ENCODE measurements at regions not wholly inside any gene's neighbourhood (a gene's known extent, or its start where the extent isn't known, plus 50 kb on each side); places are given as distances from the start of the nearest gene placed in this dataset.
"Not testable (repeated sequence)": the region's sequence is repeated elsewhere in the genome, so short reads cannot be mapped to it uniquely, and the experiment has no call there.

DNA sequence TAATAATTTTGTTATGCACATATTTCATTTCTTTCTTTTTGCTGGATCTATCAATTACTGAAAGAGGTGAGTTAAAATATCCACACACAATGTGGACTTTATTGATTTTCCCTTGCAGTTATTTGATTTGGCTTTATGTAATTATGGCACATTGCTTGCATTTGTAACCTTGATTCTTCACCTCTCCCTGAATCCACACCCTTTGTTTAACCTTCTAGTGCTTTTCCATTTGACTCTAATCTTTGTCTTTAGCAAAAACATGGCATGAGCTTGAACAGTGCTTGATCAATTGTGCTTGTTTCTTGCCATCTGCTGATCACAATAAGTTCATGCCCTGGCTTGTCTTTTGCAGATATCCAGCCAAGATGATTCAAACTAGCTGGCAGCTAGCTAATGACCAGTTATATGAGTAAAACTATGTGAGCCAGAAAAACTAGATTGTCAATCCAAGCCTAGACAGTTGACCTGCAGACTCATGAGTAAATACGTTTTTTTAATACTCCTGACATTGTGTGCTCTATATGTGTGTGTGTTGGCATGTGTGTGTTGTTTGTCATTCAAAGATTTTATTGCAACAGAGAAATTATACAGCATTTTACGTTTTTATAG lies 899.2 kb downstream of the NCAM2 start:
- no peaks in the 10 kb centered on the region for H3K27me3 ChIP-seq (ENCODE audit: low read length)
- H3K27ac ChIP-seq (ENCODE audit: low read depth, low read length): no peak overlapping the region
- no peak overlapping the region for H2AFZ ChIP-seq (ENCODE audit: low read depth, low read length, severe bottlenecking)
- no peaks in the 10 kb centered on the region for H3F3A ChIP-seq (ENCODE audit: insufficient read depth)
- peaks cover 15% of the 10 kb centered on the region; the same call in 1 of the 2 replicates for H3K9me3 ChIP-seq (ENCODE audit: insufficient read depth, low read length)
- no peak overlapping the region for H3K4me2 ChIP-seq (ENCODE audit: low read depth, low read length, poor library complexity, severe bottlenecking)
- H3K4me3 ChIP-seq (ENCODE audit: insufficient read depth, low read length, poor library complexity, severe bottlenecking): no peak overlapping the region
- no peaks in the 10 kb centered on the region for H3K79me2 ChIP-seq (ENCODE audit: insufficient read depth, low read length)
- H3K36me3 ChIP-seq (ENCODE audit: low read length): 0 out of 2 replicates have a peak, but pooled peaks cover 7% of the 10 kb centered on the region
- H3K9me2 ChIP-seq (replicated peaks; ENCODE audit: insufficient read depth, low read length): no peaks in the 10 kb centered on the region
- no peak for TF ChIP-seq EZH2phosphoT487 (conservative IDR thresholded peaks at IDR 0.05; ENCODE audit: low read length)
- TF ChIP-seq, protein P1, sequence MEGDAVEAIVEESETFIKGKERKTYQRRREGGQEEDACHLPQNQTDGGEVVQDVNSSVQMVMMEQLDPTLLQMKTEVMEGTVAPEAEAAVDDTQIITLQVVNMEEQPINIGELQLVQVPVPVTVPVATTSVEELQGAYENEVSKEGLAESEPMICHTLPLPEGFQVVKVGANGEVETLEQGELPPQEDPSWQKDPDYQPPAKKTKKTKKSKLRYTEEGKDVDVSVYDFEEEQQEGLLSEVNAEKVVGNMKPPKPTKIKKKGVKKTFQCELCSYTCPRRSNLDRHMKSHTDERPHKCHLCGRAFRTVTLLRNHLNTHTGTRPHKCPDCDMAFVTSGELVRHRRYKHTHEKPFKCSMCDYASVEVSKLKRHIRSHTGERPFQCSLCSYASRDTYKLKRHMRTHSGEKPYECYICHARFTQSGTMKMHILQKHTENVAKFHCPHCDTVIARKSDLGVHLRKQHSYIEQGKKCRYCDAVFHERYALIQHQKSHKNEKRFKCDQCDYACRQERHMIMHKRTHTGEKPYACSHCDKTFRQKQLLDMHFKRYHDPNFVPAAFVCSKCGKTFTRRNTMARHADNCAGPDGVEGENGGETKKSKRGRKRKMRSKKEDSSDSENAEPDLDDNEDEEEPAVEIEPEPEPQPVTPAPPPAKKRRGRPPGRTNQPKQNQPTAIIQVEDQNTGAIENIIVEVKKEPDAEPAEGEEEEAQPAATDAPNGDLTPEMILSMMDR (IDR thresholded peaks at IDR 0.05; ENCODE audit: insufficient read depth, low read length, poor library complexity, severe bottlenecking): no peak
- no peaks in the 10 kb centered on the region for H4K20me1 ChIP-seq (ENCODE audit: low read depth, low read length)
- no peak overlapping the region for H3K9ac ChIP-seq (ENCODE audit: low read length)

DNA sequence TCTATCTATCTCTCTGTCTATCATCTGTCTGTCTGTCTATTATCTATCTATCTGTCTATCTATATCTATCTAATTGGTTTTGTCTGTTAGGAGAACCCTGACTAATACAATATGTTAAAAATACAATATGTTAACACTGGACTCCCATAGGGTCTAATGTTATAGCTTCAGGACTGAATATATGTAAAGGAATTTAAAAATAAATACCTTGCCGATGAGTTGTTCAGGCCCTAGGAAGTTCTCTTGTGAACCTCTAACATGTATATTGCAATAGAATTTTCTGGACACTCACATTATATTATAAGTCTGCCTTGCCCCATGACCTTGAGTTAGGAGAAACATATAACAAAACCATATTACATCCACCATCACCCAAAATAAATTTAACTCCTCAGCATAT lies 900.6 kb downstream of the NCAM2 start:
- H3K9ac ChIP-seq (ENCODE audit: low read length): no peak overlapping the region
- H3F3A ChIP-seq (ENCODE audit: insufficient read depth): no peaks in the 10 kb centered on the region
- H3K36me3 ChIP-seq (ENCODE audit: low read length): no peaks in the 10 kb centered on the region
- H3K27ac ChIP-seq (ENCODE audit: low read depth, low read length): no peak overlapping the region
- peaks cover 9% of the 10 kb centered on the region; the same call in 1 of the 2 replicates for H3K9me3 ChIP-seq (ENCODE audit: insufficient read depth, low read length)
- no peak overlapping the region for H2AFZ ChIP-seq (ENCODE audit: low read depth, low read length, severe bottlenecking)
- no peaks in the 10 kb centered on the region for H4K20me1 ChIP-seq (ENCODE audit: low read depth, low read length)
- no peak overlapping the region for H3K4me2 ChIP-seq (ENCODE audit: low read depth, low read length, poor library complexity, severe bottlenecking)
- H3K79me2 ChIP-seq (ENCODE audit: insufficient read depth, low read length): no peaks in the 10 kb centered on the region
- H3K27me3 ChIP-seq (ENCODE audit: low read length): no peaks in the 10 kb centered on the region
- no peak overlapping the region for H3K4me3 ChIP-seq (ENCODE audit: insufficient read depth, low read length, poor library complexity, severe bottlenecking)
- H3K9me2 ChIP-seq (replicated peaks; ENCODE audit: insufficient read depth, low read length): no peaks in the 10 kb centered on the region
- TF ChIP-seq, protein P1 (IDR thresholded peaks at IDR 0.05; ENCODE audit: insufficient read depth, low read length, poor library complexity, severe bottlenecking): no peak
- no peak for TF ChIP-seq EZH2phosphoT487 (conservative IDR thresholded peaks at IDR 0.05; ENCODE audit: low read length)

DNA sequence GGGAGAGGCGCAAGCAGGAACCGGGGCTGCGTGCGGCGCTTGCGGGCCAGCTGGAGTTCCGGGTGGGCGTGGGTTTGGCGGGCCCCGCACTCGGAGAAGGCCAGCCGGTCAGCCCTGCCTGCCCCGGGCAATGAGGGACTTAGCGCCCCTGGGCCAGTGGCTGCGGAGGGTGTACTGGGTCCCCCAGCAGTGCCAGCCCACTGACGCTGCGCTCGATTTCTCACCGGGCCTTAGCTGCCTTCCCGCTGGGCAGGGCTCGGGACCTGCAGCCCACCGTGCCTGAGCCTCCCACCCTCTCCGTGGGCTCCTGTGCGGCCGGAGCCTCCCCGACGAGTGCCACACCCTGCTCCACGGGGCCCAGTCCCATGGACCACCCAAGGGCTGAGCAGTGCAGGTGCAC lies 904.2 kb downstream of the NCAM2 start:
- not testable (repeated sequence) for H3K4me2 ChIP-seq (ENCODE audit: low read depth, low read length, poor library complexity, severe bottlenecking); H3K27ac ChIP-seq (ENCODE audit: low read depth, low read length); H3K79me2 ChIP-seq (ENCODE audit: insufficient read depth, low read length); H3K27me3 ChIP-seq (ENCODE audit: low read length); H3K9me3 ChIP-seq (ENCODE audit: insufficient read depth, low read length); H3F3A ChIP-seq (ENCODE audit: insufficient read depth); H3K36me3 ChIP-seq (ENCODE audit: low read length); H4K20me1 ChIP-seq (ENCODE audit: low read depth, low read length); H3K9me2 ChIP-seq (replicated peaks; ENCODE audit: insufficient read depth, low read length); H3K9ac ChIP-seq (ENCODE audit: low read length); H2AFZ ChIP-seq (ENCODE audit: low read depth, low read length, severe bottlenecking); H3K4me3 ChIP-seq (ENCODE audit: insufficient read depth, low read length, poor library complexity, severe bottlenecking)

DNA sequence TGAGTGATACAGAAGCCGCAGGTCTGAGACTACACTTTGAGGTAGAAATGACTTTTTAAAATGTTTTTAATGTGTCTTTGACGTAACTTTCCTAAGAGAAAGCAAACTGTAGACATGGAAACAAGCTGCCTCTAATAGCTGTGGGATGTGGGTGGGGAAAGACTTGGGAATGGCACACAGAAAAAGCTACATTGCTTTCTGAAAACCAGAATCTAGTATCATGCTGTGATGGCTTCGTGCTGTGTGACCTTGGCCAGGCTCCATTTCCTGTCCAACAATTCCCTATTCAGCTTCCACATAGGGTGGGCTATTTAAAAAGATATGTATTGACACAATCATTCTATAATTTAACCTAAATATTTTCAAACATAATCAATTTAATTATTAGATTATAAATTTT lies 909.1 kb downstream of the NCAM2 start:
- Histone ChIP-seq H3K9me3 (ENCODE audit: insufficient read depth, low read length) (no peaks in the 10 kb centered on the region; the same call in 1 of the 2 replicates), H4K20me1 (ENCODE audit: low read depth, low read length) (no peaks in the 10 kb centered on the region), H2AFZ (ENCODE audit: low read depth, low read length, severe bottlenecking) (no peak overlapping the region), H3K79me2 (ENCODE audit: insufficient read depth, low read length) (no peaks in the 10 kb centered on the region), H3K4me3 (ENCODE audit: insufficient read depth, low read length, poor library complexity, severe bottlenecking) (no peak overlapping the region), H3F3A (ENCODE audit: insufficient read depth) (no peaks in the 10 kb centered on the region), H3K9ac (ENCODE audit: low read length) (no peak overlapping the region), H3K4me2 (ENCODE audit: low read depth, low read length, poor library complexity, severe bottlenecking) (no peak overlapping the region), H3K36me3 (ENCODE audit: low read length) (no peaks in the 10 kb centered on the region), H3K9me2 (replicated peaks; ENCODE audit: insufficient read depth, low read length) (no peaks in the 10 kb centered on the region), H3K27ac (ENCODE audit: low read depth, low read length) (no peak overlapping the region), H3K27me3 (ENCODE audit: low read length) (no peaks in the 10 kb centered on the region)
- no peak for TF ChIP-seq EZH2phosphoT487 (conservative IDR thresholded peaks at IDR 0.05; ENCODE audit: low read length)
- TF ChIP-seq, protein P1 (IDR thresholded peaks at IDR 0.05; ENCODE audit: insufficient read depth, low read length, poor library complexity, severe bottlenecking): no peak
